ENCODE measurements at regions not wholly inside any gene's neighbourhood (a gene's known extent, or its start where the extent isn't known, plus 50 kb on each side); places are given as distances from the start of the nearest gene placed in this dataset.

DNA sequence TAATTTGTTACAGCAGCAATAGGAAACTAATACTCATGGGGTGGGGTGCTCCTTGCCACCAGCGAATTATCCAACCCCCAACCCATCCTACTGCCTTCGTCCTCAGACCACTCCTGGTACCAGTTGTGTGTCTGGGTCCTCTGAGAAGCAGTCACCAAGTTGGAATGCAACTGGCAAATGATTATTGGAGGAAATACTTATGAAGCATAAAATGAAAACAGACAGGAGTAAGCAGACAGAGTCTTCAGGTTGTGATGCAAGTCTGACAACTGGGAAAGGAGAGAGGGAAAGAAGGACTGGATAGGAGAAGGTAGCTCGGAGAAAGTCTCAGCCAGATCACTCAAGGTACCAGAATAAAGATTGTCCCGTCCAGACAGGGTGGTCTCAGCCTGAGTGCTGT is 181.1 kb upstream of the ARID2 start:
- DNase-seq (ENCODE audit: low spot score in 2 of 2) = no peak

DNA sequence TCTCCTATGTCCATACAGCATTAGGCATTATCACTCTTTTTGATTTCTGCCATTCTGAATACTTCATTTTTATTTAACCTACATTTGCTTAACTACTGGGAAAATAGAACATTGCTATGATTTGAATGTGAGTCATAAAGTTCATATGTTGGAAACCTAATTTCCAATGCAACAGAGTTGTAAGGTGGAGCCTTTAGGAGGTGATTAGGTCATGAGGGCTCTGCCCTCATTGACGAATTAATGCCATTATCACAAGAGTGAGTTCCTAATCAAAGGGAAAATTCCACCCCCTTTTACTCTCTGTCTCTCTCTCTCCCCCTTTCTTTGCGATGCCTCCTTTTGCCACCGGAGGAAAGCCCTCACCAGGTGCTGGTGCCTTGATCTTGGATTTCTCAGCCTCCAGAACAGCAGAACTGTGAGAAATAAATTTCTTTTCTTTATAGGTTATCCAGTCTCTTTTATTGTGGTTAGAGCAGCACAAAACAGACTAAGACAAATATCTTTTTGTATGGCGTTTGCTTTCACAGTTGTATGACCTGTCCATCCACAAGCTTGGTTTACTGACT is 180.1 kb upstream of the ARID2 start:
- DNase-seq (ENCODE audit: low spot score in 2 of 2) (no peak), FAIRE-seq (no peak)

More for the DNA sequence above, 181.1 kb upstream of the ARID2 start:
- FAIRE-seq = no peak

DNA sequence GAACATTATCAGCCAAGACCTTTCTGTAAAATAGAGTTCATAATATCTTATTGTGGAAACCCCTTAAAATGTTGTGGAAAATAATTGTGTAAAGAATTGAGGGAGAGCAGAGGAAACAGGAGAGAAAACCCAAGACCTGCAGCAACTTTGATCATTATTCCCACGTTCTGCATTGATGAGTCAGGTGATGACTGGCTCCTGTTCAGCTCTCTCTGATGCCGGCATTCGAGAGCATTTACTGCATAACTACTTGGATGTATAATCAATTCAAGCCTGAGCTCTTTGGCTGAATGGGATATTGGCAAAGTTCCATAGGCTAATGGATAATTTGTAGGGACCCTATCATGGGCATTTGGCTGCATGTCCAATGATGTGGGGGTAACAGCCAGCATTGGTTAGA is 176.3 kb upstream of the ARID2 start:
- DNase-seq (ENCODE audit: low spot score in 2 of 2) = no peak
- FAIRE-seq = no peak

DNA sequence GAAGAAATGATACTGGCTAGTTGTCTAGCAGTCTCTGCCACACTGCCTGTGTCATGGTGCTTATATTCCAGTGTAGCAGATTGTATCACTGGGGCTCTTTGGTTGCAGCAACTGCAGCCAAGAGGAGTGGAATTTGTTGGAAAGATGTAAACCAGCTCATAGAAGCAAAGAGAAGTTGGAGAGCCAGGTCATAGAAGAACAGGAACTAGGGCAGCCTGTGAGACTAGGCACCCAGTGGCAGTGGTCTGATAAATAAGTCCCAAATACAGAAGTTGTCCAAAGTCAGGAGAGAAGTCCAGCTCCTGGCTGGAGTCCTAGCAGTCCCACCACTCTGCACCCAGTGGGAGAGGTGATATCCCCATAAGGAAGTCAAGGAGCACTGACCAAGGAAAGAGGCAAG is 172.5 kb upstream of the ARID2 start:
- FAIRE-seq (no peak), DNase-seq (ENCODE audit: low spot score in 2 of 2) (no peak)

DNA sequence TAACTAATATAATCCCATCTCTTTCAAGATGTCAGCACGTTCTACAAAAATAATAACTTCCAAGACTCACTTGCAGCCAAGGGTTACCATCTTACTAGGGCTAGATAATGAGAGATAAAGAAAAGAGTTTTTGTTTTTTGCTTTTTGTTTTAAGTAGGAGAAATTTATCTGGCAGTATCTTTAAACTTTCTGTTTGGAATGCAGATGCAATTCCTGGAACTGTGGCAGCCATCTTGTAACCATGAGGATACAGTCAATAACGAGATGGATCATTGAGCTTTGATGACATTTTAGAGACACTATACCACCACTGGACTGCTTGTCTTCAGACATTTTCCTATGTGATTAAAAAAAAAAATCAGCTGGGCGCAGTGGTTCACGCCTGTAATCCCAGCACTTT is 171.2 kb upstream of the ARID2 start:
- FAIRE-seq = no peak
- DNase-seq (ENCODE audit: low spot score in 2 of 2) = no peak

DNA sequence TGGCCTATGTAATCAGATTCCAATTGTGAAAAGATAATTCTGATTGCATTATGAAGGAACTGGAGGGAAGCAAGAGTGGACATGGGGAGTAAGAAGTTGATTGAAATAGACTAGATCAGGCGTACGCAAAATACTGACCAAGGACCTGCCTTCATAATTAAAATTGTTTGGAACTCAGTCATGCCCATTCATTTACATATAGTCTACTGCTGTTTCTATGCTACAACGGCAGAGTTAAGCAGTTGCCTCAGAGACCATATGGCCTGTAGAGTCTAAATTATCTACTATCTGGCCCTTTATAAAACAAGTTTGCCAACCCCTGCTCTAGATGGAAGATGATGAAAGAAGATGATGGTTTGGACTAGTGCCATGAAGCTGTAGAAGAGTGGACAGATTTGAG is 170.0 kb upstream of the ARID2 start:
- DNase-seq (ENCODE audit: low spot score in 2 of 2) (no peak), FAIRE-seq (no peak)

DNA sequence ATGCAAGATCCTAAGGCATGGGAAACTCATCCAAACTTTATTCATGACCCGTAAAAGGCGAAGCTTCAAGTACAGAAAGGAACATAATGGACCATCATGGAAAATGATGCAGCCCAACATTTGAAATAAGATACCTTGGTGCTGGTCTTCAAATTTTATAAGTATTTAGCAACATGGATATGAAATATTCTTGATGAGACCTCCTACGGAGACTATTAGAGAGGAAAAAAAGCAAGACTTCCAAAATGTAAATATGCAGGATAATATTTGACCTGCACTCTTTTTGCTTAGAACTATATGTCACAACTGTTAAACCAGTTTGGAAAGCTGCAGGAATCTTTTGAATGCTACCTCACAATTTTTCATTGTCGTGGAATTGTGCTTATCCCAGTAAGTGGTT is 168.8 kb upstream of the ARID2 start:
- FAIRE-seq (no peak), DNase-seq (ENCODE audit: low spot score in 2 of 2) (no peak)

DNA sequence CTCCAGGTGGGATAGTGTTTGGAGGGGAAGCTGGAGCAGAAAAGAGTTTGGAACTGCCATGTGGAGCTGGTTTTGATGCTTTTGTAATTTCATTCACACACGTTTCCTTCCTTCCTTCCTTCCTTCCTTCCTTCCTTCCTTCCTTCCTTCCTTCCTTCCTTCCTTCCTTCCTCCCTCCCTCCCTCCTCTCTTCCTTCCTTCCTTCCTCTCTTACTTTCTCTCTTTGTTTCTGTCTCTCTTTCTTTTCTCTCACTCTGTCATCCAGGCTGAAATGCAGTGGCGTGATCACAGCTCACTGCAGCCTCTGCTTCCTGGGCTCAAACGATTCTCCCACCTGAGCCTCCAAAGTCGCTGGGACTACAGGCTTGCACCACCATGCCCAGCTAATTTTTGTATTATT is 168.0 kb upstream of the ARID2 start:
- FAIRE-seq (no peak), DNase-seq (ENCODE audit: low spot score in 2 of 2) (no peak)

DNA sequence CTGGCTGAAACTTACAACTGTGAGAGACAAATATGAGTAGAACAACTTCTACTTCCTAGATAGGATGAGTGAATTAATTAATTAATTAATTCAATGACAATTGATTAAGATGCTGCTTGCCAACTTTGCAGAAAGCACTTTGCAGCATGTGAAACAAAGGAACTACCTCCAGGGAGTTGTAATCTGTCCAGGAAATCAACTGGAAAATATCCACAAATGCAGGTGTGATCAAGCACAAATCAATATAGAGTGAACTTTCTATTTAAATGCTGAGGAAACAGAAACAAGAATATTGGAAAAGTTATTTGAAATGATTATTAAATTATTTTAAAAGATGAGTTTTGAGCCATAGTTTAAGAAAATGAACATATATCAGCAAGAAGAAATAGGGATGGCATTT is 163.9 kb upstream of the ARID2 start:
- DNase-seq (ENCODE audit: low spot score in 2 of 2) (no peak), FAIRE-seq (no peak)

DNA sequence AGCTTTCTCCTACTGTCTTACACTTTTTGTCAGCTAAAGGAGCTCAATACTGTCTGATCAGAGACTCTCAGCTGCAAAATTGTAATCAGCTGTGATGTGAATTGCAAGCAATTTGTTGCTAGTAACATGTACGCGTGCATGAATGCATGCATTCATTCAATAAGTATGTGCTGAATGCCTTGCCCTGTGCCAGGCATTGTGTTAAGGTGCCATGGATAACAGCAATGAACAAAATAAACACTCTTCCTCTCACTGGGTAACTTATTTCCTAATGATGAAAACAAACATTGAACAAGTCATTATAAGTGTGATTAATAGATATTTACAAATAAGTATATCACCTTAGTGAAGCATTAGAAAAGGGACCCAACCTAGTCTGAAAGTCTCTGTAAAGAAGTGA is 163.2 kb upstream of the ARID2 start:
- DNase-seq (ENCODE audit: low spot score in 2 of 2) (no peak), FAIRE-seq (no peak)

DNA sequence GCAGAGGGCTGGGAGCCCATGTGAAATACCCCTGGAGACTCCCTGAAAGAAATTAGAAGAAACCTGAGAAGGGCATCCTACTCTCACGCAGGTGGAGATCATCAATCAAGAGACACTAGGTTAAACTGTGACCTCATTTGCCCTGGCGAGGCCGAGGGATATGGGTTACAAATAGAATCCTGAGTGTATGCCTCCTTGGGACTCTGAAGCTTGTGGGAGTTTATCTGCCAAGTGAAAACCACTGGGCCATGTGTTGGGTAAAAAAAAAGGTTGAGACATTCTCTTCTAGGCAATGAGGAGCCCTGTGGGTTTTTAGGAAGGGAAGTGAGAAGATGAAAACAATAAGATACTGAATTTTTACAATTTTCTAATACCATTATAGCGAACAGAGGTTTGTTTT is 160.7 kb upstream of the ARID2 start:
- no peak for FAIRE-seq
- no peak for DNase-seq (ENCODE audit: low spot score in 2 of 2)

DNA sequence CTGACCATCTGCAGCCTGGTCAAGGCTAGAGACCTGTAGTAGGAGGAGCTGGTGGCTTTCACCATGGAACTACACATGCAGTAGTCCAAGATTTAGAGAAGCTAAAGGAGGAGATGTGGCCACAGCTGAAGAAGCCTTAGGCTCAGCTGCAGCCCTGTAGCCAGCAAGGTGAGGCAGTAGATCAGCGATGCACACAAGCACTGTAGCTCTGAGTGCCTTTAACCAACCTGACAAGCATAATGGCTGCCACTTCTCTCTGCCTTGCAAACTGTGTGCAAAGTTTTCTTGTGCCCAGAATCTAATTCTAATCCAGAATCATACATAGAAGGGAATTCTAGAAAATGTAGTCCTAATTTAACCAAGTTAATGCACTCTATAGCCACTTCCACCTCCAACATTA is 159.0 kb upstream of the ARID2 start:
- FAIRE-seq = no peak
- DNase-seq (ENCODE audit: low spot score in 2 of 2) = no peak

DNA sequence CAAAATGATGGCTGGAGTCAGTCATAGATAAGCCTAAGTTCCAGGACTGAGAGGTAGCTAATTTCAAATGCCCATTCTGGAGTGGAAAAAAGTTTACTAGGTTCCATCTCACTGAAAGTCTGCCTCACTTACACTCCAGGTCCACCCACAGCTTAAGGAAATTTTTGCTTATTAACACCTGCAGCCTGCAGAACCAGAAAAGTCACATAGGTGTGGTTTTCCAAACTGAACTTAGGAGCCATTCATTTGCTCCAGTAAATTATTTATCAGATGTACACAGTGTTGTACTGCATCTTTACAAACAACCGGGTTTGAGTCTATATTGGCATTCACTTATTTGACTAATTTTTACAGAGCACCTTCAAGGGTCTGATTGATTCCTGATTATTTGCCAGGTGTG is 157.4 kb upstream of the ARID2 start:
- DNase-seq (ENCODE audit: low spot score in 2 of 2) (no peak), FAIRE-seq (no peak)

DNA sequence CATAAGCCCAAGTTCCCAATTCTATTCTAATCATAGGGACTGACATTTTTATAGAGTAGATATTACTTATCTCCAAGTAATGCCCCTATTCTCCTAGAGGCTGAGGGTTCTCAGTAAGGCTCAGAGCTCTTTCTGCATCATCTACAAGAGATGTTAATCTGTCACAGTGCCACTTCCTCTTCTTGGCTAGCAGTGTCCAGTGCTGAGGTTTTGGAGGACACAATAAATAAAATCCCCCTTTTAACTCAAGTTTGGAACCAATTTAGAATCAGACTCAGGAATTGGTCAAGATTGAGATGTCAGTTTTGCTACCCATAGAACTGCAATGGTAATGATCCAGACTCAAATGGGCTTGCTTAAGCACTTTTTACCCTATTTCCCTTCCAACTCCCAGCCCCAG is 154.1 kb upstream of the ARID2 start:
- DNase-seq (ENCODE audit: low spot score in 2 of 2) = no peak
- no peak for FAIRE-seq

DNA sequence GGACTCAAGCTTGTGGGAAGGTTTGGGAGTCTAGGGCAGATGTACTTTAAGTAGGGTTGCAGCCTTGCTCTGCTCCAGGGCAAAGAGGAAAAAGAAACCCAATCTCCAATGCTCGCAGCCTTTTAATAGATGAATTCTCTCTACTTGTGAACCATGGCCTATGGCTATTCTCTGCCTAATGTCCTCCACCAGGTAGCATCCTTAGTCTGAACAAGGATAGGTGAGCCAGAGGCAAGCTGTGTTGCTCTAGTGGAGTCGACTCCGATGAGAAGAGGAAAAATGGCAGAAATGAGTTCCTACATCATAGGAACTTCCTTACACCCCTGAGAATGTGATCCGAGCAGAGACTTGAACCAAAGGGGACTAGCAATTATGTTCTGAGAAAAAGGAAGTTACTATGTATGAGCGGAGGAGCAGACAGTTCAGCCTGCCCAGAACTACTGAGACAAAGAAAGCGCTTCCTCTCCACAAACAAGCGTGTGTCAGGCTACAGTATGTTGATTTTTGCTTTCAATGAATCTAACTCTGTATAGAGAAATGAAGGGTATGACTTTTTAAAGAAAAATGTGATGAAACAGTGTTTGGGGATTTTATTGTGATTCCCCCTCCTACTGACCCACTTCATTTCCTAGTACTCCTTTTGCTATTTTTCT is 153.6 kb upstream of the ARID2 start:
- FAIRE-seq (no peak), DNase-seq (ENCODE audit: low spot score in 2 of 2) (no peak)

DNA sequence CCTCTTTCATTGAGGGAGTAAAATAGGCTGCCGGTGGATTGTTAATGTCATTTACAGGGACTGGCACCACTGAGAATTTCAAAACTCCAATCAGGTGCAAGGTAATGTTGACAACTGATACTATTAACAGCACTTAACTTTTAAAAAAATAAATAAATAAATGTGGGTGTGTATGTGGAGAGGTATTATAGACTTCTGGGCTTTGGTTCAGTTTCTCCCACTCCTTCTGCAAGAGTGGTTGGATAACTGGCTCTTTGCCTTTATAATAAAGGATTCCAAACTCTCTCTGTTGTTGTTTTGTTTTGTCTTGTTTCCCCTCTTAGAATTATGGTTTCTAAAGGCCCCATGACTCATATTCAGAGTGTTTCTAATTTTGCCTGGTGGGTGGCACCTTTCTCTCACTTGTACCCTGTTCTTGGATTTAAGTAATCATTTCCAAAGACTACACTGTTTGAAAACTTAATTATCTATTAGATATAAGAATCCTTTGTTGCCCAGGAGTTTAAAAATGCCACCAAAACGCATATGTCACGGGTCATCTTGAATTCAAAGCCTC is 151.6 kb upstream of the ARID2 start:
- DNase-seq (ENCODE audit: low spot score in 2 of 2) (no peak), FAIRE-seq (no peak)

DNA sequence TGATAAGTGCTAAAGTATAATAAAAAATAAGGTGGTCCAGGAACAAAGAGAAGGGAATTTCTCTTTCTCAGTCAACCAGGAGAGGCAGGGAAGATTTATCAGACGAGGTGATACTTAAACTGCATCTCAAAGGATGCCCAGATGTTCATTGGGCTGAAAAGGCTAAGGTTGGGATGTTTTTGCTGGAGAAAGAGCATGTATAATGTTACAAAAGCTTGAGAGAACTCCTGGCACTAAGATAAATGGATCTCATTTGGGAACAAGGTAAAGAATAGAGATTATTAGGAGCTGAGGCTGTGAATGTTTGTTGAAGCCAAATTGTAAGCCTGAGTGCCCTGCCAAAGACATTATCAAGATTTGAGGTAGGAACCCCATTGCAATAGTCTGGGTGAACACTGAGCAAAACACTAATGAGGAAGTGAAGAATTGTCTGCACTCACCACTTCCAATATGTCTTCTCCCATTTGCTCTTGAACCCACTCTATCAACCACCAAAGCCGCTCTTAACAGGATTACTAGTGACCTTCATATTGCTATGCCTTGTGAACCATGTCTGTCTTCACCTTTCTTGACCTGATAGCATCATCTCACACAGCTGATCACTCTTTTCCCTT is 149.0 kb upstream of the ARID2 start:
- DNase-seq (ENCODE audit: low spot score in 2 of 2) = no peak
- FAIRE-seq = no peak

DNA sequence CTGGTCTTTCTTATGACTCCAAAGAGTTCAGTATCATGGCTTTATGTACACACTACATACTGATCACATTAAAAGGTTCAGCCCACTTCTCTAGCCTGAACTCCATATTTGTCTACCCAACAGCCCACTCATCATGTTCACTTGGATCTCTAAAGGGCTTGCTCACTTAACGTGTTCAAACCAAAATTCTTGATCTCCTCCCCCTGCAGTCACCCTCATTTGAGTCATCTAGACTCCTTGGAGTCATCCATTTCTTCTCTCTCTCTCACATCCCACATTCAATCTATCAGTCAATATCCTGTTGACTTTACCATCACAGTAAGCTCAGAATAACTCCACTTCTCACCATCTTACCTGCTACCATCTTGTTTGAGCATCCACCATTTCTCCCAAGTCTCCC is 148.4 kb upstream of the ARID2 start:
- no peak for FAIRE-seq

DNA sequence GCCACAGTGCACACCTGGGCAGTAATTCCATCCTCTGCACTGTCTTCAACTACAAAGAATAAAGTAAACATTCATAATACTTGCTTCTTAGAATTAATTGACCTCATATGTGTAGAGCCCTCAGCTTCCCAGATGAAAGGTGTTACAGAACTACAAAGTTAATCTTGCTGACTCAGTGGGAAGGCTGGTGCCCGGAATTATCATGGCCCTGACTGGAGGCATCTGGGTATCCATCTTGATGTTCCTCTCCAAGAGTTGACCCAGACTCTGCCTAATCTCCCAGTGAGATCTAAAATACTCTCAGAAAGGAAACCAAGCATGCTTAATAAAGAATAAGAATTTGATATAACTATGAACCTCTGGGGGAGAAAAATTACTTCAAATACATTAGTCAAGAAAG is 147.0 kb upstream of the ARID2 start:
- FAIRE-seq = no peak

More for the DNA sequence above, 148.4 kb upstream of the ARID2 start:
- no peak for DNase-seq (ENCODE audit: low spot score in 2 of 2)

DNA sequence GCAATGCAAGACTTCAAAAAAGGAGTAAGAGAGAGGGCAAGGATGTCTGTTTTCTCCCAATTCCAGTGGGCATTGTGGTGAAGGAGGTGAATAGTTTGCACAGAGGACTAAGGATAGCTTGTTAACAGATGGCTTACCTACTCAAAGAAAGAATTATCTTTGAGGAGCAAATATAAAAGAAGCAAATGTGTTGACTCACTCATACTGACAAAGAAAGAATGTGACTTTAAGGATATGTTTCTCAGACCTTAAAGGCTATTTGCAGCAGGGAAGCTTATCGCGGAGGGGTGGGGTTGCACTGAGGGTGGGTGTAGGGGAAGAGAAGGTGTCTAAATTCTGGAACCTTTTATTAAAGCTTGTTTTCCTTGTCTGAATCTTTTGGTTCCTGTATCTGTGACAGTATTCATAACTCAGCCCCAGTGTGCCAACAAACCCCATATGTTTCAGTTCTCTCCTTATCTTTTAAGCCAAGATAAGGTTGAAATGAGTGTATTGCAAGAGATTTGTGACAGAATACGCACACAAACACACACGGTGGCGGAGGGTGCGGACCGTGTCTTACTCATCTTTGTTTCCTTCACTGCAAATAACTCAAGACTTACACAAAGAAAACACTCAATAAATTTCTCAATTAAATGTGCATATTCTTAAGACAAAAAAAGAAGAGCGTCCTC is 146.4 kb upstream of the ARID2 start:
- FAIRE-seq (no peak), DNase-seq (ENCODE audit: low spot score in 2 of 2) (no peak)

More for the DNA sequence above, 147.0 kb upstream of the ARID2 start:
- no peak for DNase-seq (ENCODE audit: low spot score in 2 of 2)

DNA sequence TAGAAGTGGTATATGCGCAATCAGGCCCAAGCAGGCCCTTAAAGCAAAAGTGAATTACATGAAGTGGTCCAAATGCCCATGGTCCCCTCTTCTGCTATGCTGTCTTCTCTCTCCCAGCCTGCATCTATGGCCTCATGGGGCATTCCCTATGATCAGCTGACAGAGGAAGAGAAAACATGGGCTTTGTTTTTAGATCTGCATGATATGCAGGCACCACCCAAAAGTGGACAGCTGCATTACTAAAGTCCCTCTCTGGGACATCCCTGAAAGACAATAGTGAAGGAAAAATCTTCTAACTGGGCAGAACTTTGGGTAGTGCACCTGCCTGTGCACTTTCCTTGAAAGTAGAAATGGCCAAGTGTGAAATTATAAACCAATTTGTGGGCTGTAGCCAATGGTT is 145.2 kb upstream of the ARID2 start:
- FAIRE-seq (no peak), DNase-seq (ENCODE audit: low spot score in 2 of 2) (no peak)
